Astrocyte of the cerebellum (primary cell): ENCODE measurements at regions not wholly inside any gene's neighbourhood (a gene's known extent, or its start where the extent isn't known, plus 50 kb on each side); places are given as distances from the start of the nearest gene placed in this dataset.
"Not testable (repeated sequence)": the region's sequence is repeated elsewhere in the genome, so short reads cannot be mapped to it uniquely, and the experiment has no call there.

Experiments
- DNase-seq: peaks from one replicate; pipeline ENCODE4 v3.0.0-alpha.2; 2011; ENCODE audit warnings: low read depth
- H3K4me3 ChIP-seq: 2 replicates; pipeline ENCODE4 v1.5.1; 2011; ENCODE audit warnings: mild to moderate bottlenecking, low read depth, low read length, moderate library complexity
- CTCF ChIP-seq: IDR thresholded peaks from 2 replicates; pipeline ENCODE4 v1.5.1; 2012; ENCODE audit warnings: low read length, low read depth, moderate library complexity, mild to moderate bottlenecking; ENCODE audit errors: missing control alignments
- in situ Hi-C: cut with HindIII; loops from 2 replicates; pipeline ENCODE4 v1.10.0; 2017; ENCODE audit warnings: low sequenced_read_pairs

GRCh38 chr3:105140899-105141367, 225.8 kb upstream of the ALCAM start:
- no peak overlapping the region for H3K4me3 ChIP-seq
- DNase-seq = no peak
- TF ChIP-seq CTCF = no peak
- in situ Hi-C loops = no loop called here

DNA sequence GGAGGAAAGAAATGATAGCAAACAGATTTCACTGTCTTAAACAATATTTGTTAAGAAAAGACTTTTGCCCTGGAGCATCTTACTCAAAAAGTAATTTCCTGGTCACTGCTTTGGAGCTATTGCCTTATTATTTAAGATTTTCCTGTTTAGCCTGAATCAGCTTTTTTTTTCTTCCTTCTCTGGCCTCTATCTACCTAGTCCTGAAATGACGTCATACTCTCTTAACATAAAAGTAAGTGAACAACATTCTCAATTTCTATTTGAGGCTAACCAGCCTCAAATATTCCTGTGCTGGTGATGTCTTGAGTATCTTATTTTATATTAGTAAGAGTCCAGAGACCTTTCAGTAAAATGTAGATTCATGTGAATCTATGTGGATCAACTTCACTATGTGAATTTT, 221.9 kb upstream of the ALCAM start:
- in situ Hi-C loops = no loop called here
- DNase-seq = no peak
- H3K4me3 ChIP-seq = no peak overlapping the region
- no peak for TF ChIP-seq CTCF

GRCh38 chr3:105145511-105145910, 221.2 kb upstream of the ALCAM start:
- TF ChIP-seq CTCF = no peak
- DNase-seq = no peak
- H3K4me3 ChIP-seq = no peak overlapping the region
- in situ Hi-C loops = no loop called here

- DNase-seq, H3K4me3 ChIP-seq, in situ Hi-C loops: not testable (repeated sequence)
These were observed 217.5 kb upstream of the ALCAM start for GRCh38 chr3:105149197-105149596.

- no peak overlapping the region for H3K4me3 ChIP-seq
- in situ Hi-C loops = no loop called here
- TF ChIP-seq CTCF = no peak
- DNase-seq = no peak
These were observed 213.7 kb upstream of the ALCAM start for GRCh38 chr3:105152987-105153386.

GRCh38 chr3:105154692-105155091, 212.0 kb upstream of the ALCAM start:
- no peak for DNase-seq
- no peak overlapping the region for H3K4me3 ChIP-seq
- no peak for TF ChIP-seq CTCF
- in situ Hi-C loops = no loop called here

GRCh38 chr3:105157067-105157765, 209.5 kb upstream of the ALCAM start:
- in situ Hi-C loops = no loop called here
- H3K4me3 ChIP-seq = no peak overlapping the region
- DNase-seq = no peak
- no peak for TF ChIP-seq CTCF
